Epithelial cell of proximal tubule (primary cell): ENCODE measurements at regions not wholly inside any gene's neighbourhood (a gene's known extent, or its start where the extent isn't known, plus 50 kb on each side); places are given as distances from the start of the nearest gene placed in this dataset.

Experiments used
- DNase-seq: peaks from one replicate; pipeline ENCODE4 v3.0.0-alpha.2; 2011; ENCODE audit warnings: low read depth
- H3K4me3 ChIP-seq: 2 replicates; pipeline ENCODE4 v1.5.1; 2011; ENCODE audit warnings: low read depth, mild to moderate bottlenecking, low read length
- CTCF ChIP-seq: conservative IDR thresholded peaks from 2 replicates; pipeline ENCODE4 v1.5.1; 2012; ENCODE audit warnings: low read depth, mild to moderate bottlenecking, low read length

GRCh38 chr20:43252761-43253160 lies 63.1 kb upstream of the PTPRT start:
- DNase-seq = no peak
- H3K4me3 ChIP-seq = no peak overlapping the region
- no peak for TF ChIP-seq CTCF

GRCh38 chr20:43248341-43248740 lies 58.6 kb upstream of the PTPRT start:
- H3K4me3 ChIP-seq = no peak overlapping the region
- TF ChIP-seq CTCF = no peak
- no peak for DNase-seq

GRCh38 chr20:43247361-43247760 lies 57.7 kb upstream of the PTPRT start:
- H3K4me3 ChIP-seq = no peak overlapping the region
- DNase-seq = no peak
- TF ChIP-seq CTCF = no peak

GRCh38 chr20:43244647-43245046 lies 54.9 kb upstream of the PTPRT start:
- H3K4me3 ChIP-seq = no peak overlapping the region
- no peak for TF ChIP-seq CTCF
- no peak for DNase-seq

GRCh38 chr20:43243672-43244269 lies 54.1 kb upstream of the PTPRT start:
- peak; percentile 38 for TF ChIP-seq CTCF

GRCh38 chr20:43241057-43241702 lies 51.5 kb upstream of the PTPRT start:
- no peak for TF ChIP-seq CTCF
- no peak overlapping the region for H3K4me3 ChIP-seq
- no peak for DNase-seq

More at GRCh38 chr20:43243672-43244269, 54.1 kb upstream of the PTPRT start:
- no peak for DNase-seq
- H3K4me3 ChIP-seq = no peak overlapping the region
